ENCODE measurements at regions not wholly inside any gene's neighbourhood (a gene's known extent, or its start where the extent isn't known, plus 50 kb on each side); places are given as distances from the start of the nearest gene placed in this dataset.

- no peak for TF ChIP-seq CTCF (IDR thresholded peaks at IDR 0.05; ENCODE audit: poor library complexity, severe bottlenecking)
- DNase-seq (ENCODE audit: low spot score): no peak
- no peak for ATAC-seq (ENCODE audit: low read depth)
Observed at GRCh38 chr5:174457141-174457678, 267.2 kb upstream of the MSX2 start.

GRCh38 chr5:174459071-174459702 is 265.2 kb upstream of the MSX2 start:
- TF ChIP-seq CTCF (IDR thresholded peaks at IDR 0.05; ENCODE audit: poor library complexity, severe bottlenecking): no peak
- DNase-seq (ENCODE audit: low spot score): no peak

More at GRCh38 chr5:174457141-174457678, 267.2 kb upstream of the MSX2 start:
- Histone ChIP-seq H3K4me1 (ENCODE audit: insufficient read depth, poor library complexity, severe bottlenecking) (peaks cover 20% of the 10 kb centered on the region), H3K36me3 (ENCODE audit: low read depth) (no peaks in the 10 kb centered on the region), H3K27ac (ENCODE audit: poor library complexity, severe bottlenecking) (no peak overlapping the region), H3K9me3 (ENCODE audit: severe bottlenecking) (no peaks in the 10 kb centered on the region), H3K4me3 (ENCODE audit: severe bottlenecking) (no peak overlapping the region), H3K27me3 (ENCODE audit: insufficient read depth, poor library complexity, severe bottlenecking) (no peaks in the 10 kb centered on the region)

GRCh38 chr5:174459832-174460448 is 264.4 kb upstream of the MSX2 start:
- Histone ChIP-seq H3K9me3 (ENCODE audit: severe bottlenecking) (no peaks in the 10 kb centered on the region), H3K27me3 (ENCODE audit: insufficient read depth, poor library complexity, severe bottlenecking) (no peaks in the 10 kb centered on the region), H3K27ac (ENCODE audit: poor library complexity, severe bottlenecking) (no peak overlapping the region), H3K36me3 (ENCODE audit: low read depth) (no peaks in the 10 kb centered on the region), H3K4me3 (ENCODE audit: severe bottlenecking) (no peak overlapping the region), H3K4me1 (ENCODE audit: insufficient read depth, poor library complexity, severe bottlenecking) (peaks cover 20% of the 10 kb centered on the region)
- no peak for DNase-seq (ENCODE audit: low spot score)
- ATAC-seq (ENCODE audit: low read depth): peak; percentile 41; the same call in 1 of the 3 replicates
- no peak for TF ChIP-seq CTCF (IDR thresholded peaks at IDR 0.05; ENCODE audit: poor library complexity, severe bottlenecking)

More at GRCh38 chr5:174459071-174459702, 265.2 kb upstream of the MSX2 start:
- no peaks in the 10 kb centered on the region for H3K36me3 ChIP-seq (ENCODE audit: low read depth)
- no peak for ATAC-seq (ENCODE audit: low read depth)
- no peak overlapping the region for H3K27ac ChIP-seq (ENCODE audit: poor library complexity, severe bottlenecking)
- no peaks in the 10 kb centered on the region for H3K27me3 ChIP-seq (ENCODE audit: insufficient read depth, poor library complexity, severe bottlenecking)
- H3K4me1 ChIP-seq (ENCODE audit: insufficient read depth, poor library complexity, severe bottlenecking): peaks cover 20% of the 10 kb centered on the region
- H3K9me3 ChIP-seq (ENCODE audit: severe bottlenecking): no peaks in the 10 kb centered on the region
- no peak overlapping the region for H3K4me3 ChIP-seq (ENCODE audit: severe bottlenecking)

- Histone ChIP-seq H3K9me3 (ENCODE audit: severe bottlenecking) (no peaks in the 10 kb centered on the region), H3K36me3 (ENCODE audit: low read depth) (no peaks in the 10 kb centered on the region), H3K4me1 (ENCODE audit: insufficient read depth, poor library complexity, severe bottlenecking) (peaks cover 20% of the 10 kb centered on the region), H3K4me3 (ENCODE audit: severe bottlenecking) (no peak overlapping the region), H3K27ac (ENCODE audit: poor library complexity, severe bottlenecking) (no peak overlapping the region), H3K27me3 (ENCODE audit: insufficient read depth, poor library complexity, severe bottlenecking) (no peaks in the 10 kb centered on the region)
- ATAC-seq (ENCODE audit: low read depth): no peak
- DNase-seq (ENCODE audit: low spot score): no peak
- no peak for TF ChIP-seq CTCF (IDR thresholded peaks at IDR 0.05; ENCODE audit: poor library complexity, severe bottlenecking)
Observed at GRCh38 chr5:174462129-174462528, 262.3 kb upstream of the MSX2 start.

All from RWPE2 (cell line).